Urinary bladder (tissue), 3 donors: ENCODE measurements at regions not wholly inside any gene's neighbourhood (a gene's known extent, or its start where the extent isn't known, plus 50 kb on each side); places are given as distances from the start of the nearest gene placed in this dataset.
A peak's percentile ranks its signal among the peaks of the same experiment; 100 is the strongest.

Experiments used
- DNase-seq: peaks from one replicate; pipeline ENCODE4 v3.0.0-alpha.2; 2015; ENCODE audit errors: extremely low spot score
- H3K27ac ChIP-seq: one replicate; pipeline ENCODE4 v1.5.1; 2013; ENCODE audit warnings: low read depth, mild to moderate bottlenecking, moderate library complexity
- H3K36me3 ChIP-seq: one replicate; pipeline ENCODE4 v1.6.1; 2013; ENCODE audit warnings: mild to moderate bottlenecking, moderate library complexity; ENCODE audit not compliant: insufficient read depth
- H3K4me1 ChIP-seq: one replicate; pipeline ENCODE4 v1.6.1; 2013; ENCODE audit warnings: mild to moderate bottlenecking, moderate library complexity; ENCODE audit not compliant: insufficient read depth
- H3K4me3 ChIP-seq: one replicate; pipeline ENCODE4 v1.5.1; 2013; ENCODE audit warnings: low read depth, low read length
- WGBS: extraction: QIAGEN DNeasy Blood & Tissue Kit; methylation state at CpG from one replicate; pipeline ENCODE4 v1.1.7; 2013; 5-methylcytosine and 5-hydroxymethylcytosine counted together
- donor health status: healthy with polysubstance abuse.
- donor health status: healthy.

GRCh38 chr11:112811783-112812182 lies 149.4 kb upstream of the NCAM1 start:
- Histone ChIP-seq H3K27ac (no peak overlapping the region), H3K36me3 (no peaks in the 10 kb centered on the region), H3K4me1 (no peaks in the 10 kb centered on the region), H3K4me3 (no peak overlapping the region)
- 80% methylated on average over 4 of the region's 4 CpGs for WGBS
- DNase-seq = no peak

GRCh38 chr11:112812729-112813128 lies 148.5 kb upstream of the NCAM1 start:
- Histone ChIP-seq H3K4me1 (no peaks in the 10 kb centered on the region), H3K36me3 (no peaks in the 10 kb centered on the region), H3K27ac (no peak overlapping the region), H3K4me3 (no peak overlapping the region)
- 45% methylated on average over 2 of the region's 2 CpGs for WGBS
- no peak for DNase-seq

GRCh38 chr11:112814168-112814567 lies 147.1 kb upstream of the NCAM1 start:
- no peaks in the 10 kb centered on the region for H3K4me1 ChIP-seq
- 90% methylated on average over 4 of the region's 4 CpGs for WGBS
- no peak overlapping the region for H3K4me3 ChIP-seq
- no peak for DNase-seq
- no peak overlapping the region for H3K27ac ChIP-seq
- no peaks in the 10 kb centered on the region for H3K36me3 ChIP-seq

GRCh38 chr11:112817376-112817775 lies 143.8 kb upstream of the NCAM1 start:
- DNase-seq = no peak
- H3K27ac ChIP-seq = no peak overlapping the region
- no peak overlapping the region for H3K4me3 ChIP-seq
- H3K4me1 ChIP-seq = no peaks in the 10 kb centered on the region
- H3K36me3 ChIP-seq = no peaks in the 10 kb centered on the region
- WGBS = 88% methylated on average over 3 of the region's 3 CpGs

- DNase-seq = no peak
- Histone ChIP-seq H3K36me3 (no peaks in the 10 kb centered on the region), H3K27ac (no peak overlapping the region), H3K4me1 (no peaks in the 10 kb centered on the region), H3K4me3 (no peak overlapping the region)
- 35% methylated on average over 3 of the region's 3 CpGs for WGBS
Observed at GRCh38 chr11:112822478-112823274, 138.5 kb upstream of the NCAM1 start.

GRCh38 chr11:112826026-112826425 lies 135.2 kb upstream of the NCAM1 start:
- H3K27ac ChIP-seq = no peak overlapping the region
- H3K36me3 ChIP-seq = no peaks in the 10 kb centered on the region
- DNase-seq = no peak
- no peaks in the 10 kb centered on the region for H3K4me1 ChIP-seq
- no peak overlapping the region for H3K4me3 ChIP-seq
- WGBS = 73% methylated on average over 3 of the region's 3 CpGs

GRCh38 chr11:112826788-112827187 lies 134.4 kb upstream of the NCAM1 start:
- H3K4me1 ChIP-seq = no peaks in the 10 kb centered on the region
- H3K4me3 ChIP-seq = no peak overlapping the region
- no peaks in the 10 kb centered on the region for H3K36me3 ChIP-seq
- no peak overlapping the region for H3K27ac ChIP-seq
- 91% methylated on average over 1 of the region's 1 CpG for WGBS
- no peak for DNase-seq

- Histone ChIP-seq H3K4me1 (no peaks in the 10 kb centered on the region), H3K4me3 (no peak overlapping the region), H3K36me3 (no peaks in the 10 kb centered on the region), H3K27ac (no peak overlapping the region)
- DNase-seq = no peak
- 86% methylated on average over 4 of the region's 4 CpGs for WGBS
Observed at GRCh38 chr11:112828421-112828820, 132.8 kb upstream of the NCAM1 start.

- no peaks in the 10 kb centered on the region for H3K36me3 ChIP-seq
- no peak overlapping the region for H3K27ac ChIP-seq
- H3K4me1 ChIP-seq = no peaks in the 10 kb centered on the region
- 84% methylated on average over 6 of the region's 6 CpGs for WGBS
- DNase-seq = no peak
- H3K4me3 ChIP-seq = no peak overlapping the region
Observed at GRCh38 chr11:112829971-112830654, 131.1 kb upstream of the NCAM1 start.

GRCh38 chr11:112831041-112831440 lies 130.2 kb upstream of the NCAM1 start:
- Histone ChIP-seq H3K36me3 (no peaks in the 10 kb centered on the region), H3K4me1 (no peaks in the 10 kb centered on the region), H3K27ac (no peak overlapping the region), H3K4me3 (no peak overlapping the region)
- 98% methylated on average over 1 of the region's 1 CpG for WGBS
- no peak for DNase-seq

GRCh38 chr11:112831969-112832766 lies 129.1 kb upstream of the NCAM1 start:
- H3K4me3 ChIP-seq = no peak overlapping the region
- no peaks in the 10 kb centered on the region for H3K36me3 ChIP-seq
- H3K4me1 ChIP-seq = no peaks in the 10 kb centered on the region
- WGBS = 83% methylated on average over 3 of the region's 3 CpGs
- no peak overlapping the region for H3K27ac ChIP-seq
- DNase-seq = no peak

GRCh38 chr11:112834277-112834755 lies 126.9 kb upstream of the NCAM1 start:
- Histone ChIP-seq H3K4me1 (no peaks in the 10 kb centered on the region), H3K27ac (no peak overlapping the region), H3K36me3 (no peaks in the 10 kb centered on the region), H3K4me3 (no peak overlapping the region)
- peak; percentile 61 for DNase-seq
- WGBS = 19% methylated on average over 5 of the region's 5 CpGs

- Histone ChIP-seq H3K27ac (no peak overlapping the region), H3K36me3 (no peaks in the 10 kb centered on the region), H3K4me3 (no peak overlapping the region), H3K4me1 (no peaks in the 10 kb centered on the region)
- no peak for DNase-seq
- WGBS = 77% methylated on average over 13 of the region's 13 CpGs
Observed at GRCh38 chr11:112835591-112836255, 125.5 kb upstream of the NCAM1 start.
